A549 (cell line): ENCODE measurements at regions not wholly inside any gene's neighbourhood (a gene's known extent, or its start where the extent isn't known, plus 50 kb on each side); places are given as distances from the start of the nearest gene placed in this dataset.

Experiments
- ATAC-seq, 2 experiments: fragments of 200-7000 bp in 1 of 2; fragments of >200 bp in 1 of 2; cut with Nextera tagmentation in 1 of 2; cut with Tn5 transposase in 1 of 2; 3 replicates each; pipeline versions ENCODE4 v1.8.0 to v1.9.1; 2018 to 2020; ENCODE audit warnings: mild to moderate bottlenecking in 1 of 2, moderate library complexity in 1 of 2
- CTCF ChIA-PET: fragments of 300-600 bp; sonication (Branson Sonifier 250); formaldehyde crosslinking; extraction: SDS; loops from one replicate; lab custom pipeline; 2021; ENCODE audit warnings: antibody characterized with exemption, inconsistent platforms; lab: Yijun Ruan, JAX
- POLR2A ChIA-PET: fragments of 350-600 bp; formaldehyde crosslinking; extraction: SDS; loops from one replicate; lab custom pipeline; 2021; ENCODE audit warnings: antibody characterized with exemption, inconsistent platforms; lab: Yijun Ruan, JAX
- DNase-seq, 2 experiments: peaks; one replicate each; pipeline versions ENCODE4 v3.0.0 to v3.0.0-alpha.2; 2011 to 2016; ENCODE audit warnings: low read depth in 1 of 2, low spot score in 1 of 2
- FAIRE-seq: peaks from 2 replicates; lab custom pipeline; 2011; peaks lifted over from hg19 to GRCh38; lab: Jason Lieb, UNC
- H3K27ac ChIP-seq, 2 experiments: fragments of >200 bp; sonication (Bioruptor Twin); formaldehyde crosslinking; 3 replicates each; pipeline ENCODE4 v1.5.1; 2016 to 2017
- H3K4me1 ChIP-seq: fragments of >200 bp; sonication (Bioruptor Twin); formaldehyde crosslinking; 3 replicates; pipeline ENCODE4 v1.6.1; 2016
- H3K4me2 ChIP-seq: fragments of >200 bp; sonication (Bioruptor Twin); formaldehyde crosslinking; 3 replicates; pipeline ENCODE4 v1.6.1; 2016
- H3K4me3 ChIP-seq: fragments of >200 bp; sonication (Bioruptor Twin); formaldehyde crosslinking; 3 replicates; pipeline ENCODE4 v1.5.1; 2016
- H3K9me3 ChIP-seq: fragments of >200 bp; sonication (Bioruptor Twin); formaldehyde crosslinking; 3 replicates; pipeline ENCODE4 v1.6.1; 2016
- BHLHE40 ChIP-seq: IDR thresholded peaks from 2 replicates; pipeline ENCODE4 v1.6.1; 2012; ENCODE audit warnings: low read depth, low read length, inconsistent platforms
- CHD2 ChIP-seq: fragments of 150-350 bp; IDR thresholded peaks from 2 replicates; pipeline ENCODE4 v1.6.1; 2014; ENCODE audit warnings: low read length; ENCODE audit not compliant: partially characterized antibody
- CHD4 ChIP-seq: fragments of 200-600 bp; sonication (generic); IDR thresholded peaks from 2 replicates; pipeline ENCODE4 v1.6.1; 2016; ENCODE audit warnings: antibody characterized with exemption, mild to moderate bottlenecking, borderline replicate concordance
- EHF ChIP-seq: fragments of 250-450 bp; sonication (Bioruptor Pico); IDR thresholded peaks from 2 replicates; pipeline ENCODE4 v1.5.0; 2020; ENCODE audit warnings: mild to moderate bottlenecking
- EP300 ChIP-seq, 2 experiments: fragments of >200 bp; sonication (Bioruptor Twin); formaldehyde crosslinking; IDR thresholded peaks; 2 replicates in 1 of 2; 3 replicates in 1 of 2; pipeline ENCODE4 v1.6.1; 2016 to 2017
- FOSB ChIP-seq: fragments of 250-450 bp; sonication (Bioruptor Pico); IDR thresholded peaks from 2 replicates; pipeline ENCODE4 v1.5.0; 2020; ENCODE audit warnings: mild to moderate bottlenecking, moderate library complexity
- FOXS1 ChIP-seq: fragments of 250-450 bp; sonication (Bioruptor Pico); IDR thresholded peaks from 2 replicates; pipeline ENCODE4 v1.5.0; 2020; ENCODE audit warnings: mild to moderate bottlenecking, moderate library complexity
- HDAC2 ChIP-seq: fragments of 200-600 bp; sonication (generic); IDR thresholded peaks from 2 replicates; pipeline ENCODE4 v1.6.1; 2016
- HES2 ChIP-seq: fragments of >200 bp; sonication (Bioruptor Twin); formaldehyde crosslinking; IDR thresholded peaks from 2 replicates; pipeline ENCODE4 v1.6.1; 2016
- HMGXB4 ChIP-seq: fragments of 250-450 bp; sonication (Bioruptor Pico); IDR thresholded peaks from 2 replicates; pipeline ENCODE4 v1.5.0; 2021; ENCODE audit warnings: mild to moderate bottlenecking, moderate library complexity, borderline replicate concordance
- JUNB ChIP-seq: fragments of >200 bp; sonication (Bioruptor Twin); formaldehyde crosslinking; IDR thresholded peaks from 2 replicates; pipeline ENCODE4 v1.6.1; 2016
- KDM1A ChIP-seq: fragments of 200-600 bp; sonication (generic); IDR thresholded peaks from 2 replicates; pipeline ENCODE4 v1.6.1; 2016; ENCODE audit warnings: low read depth, mild to moderate bottlenecking
- MAFK ChIP-seq: fragments of 450-650 bp; IDR thresholded peaks from 2 replicates; pipeline ENCODE4 v1.6.1; 2014; ENCODE audit not compliant: partially characterized antibody
- MAZ ChIP-seq: fragments of 150-350 bp; IDR thresholded peaks from 2 replicates; pipeline ENCODE4 v1.6.1; 2014; ENCODE audit warnings: antibody characterized with exemption, low read depth, low read length, borderline replicate concordance
- NFE2L2 ChIP-seq: fragments of 150-350 bp; conservative IDR thresholded peaks from 2 replicates; pipeline ENCODE4 v1.6.1; 2014; ENCODE audit warnings: low read length
- NPAS2 ChIP-seq: fragments of 250-450 bp; sonication (Bioruptor Pico); IDR thresholded peaks from 2 replicates; pipeline ENCODE4 v1.8.0; 2022; ENCODE audit warnings: mild to moderate bottlenecking, moderate library complexity, borderline replicate concordance
- NR3C1 ChIP-seq: fragments of >200 bp; sonication (Bioruptor Twin); formaldehyde crosslinking; IDR thresholded peaks from 3 replicates; pipeline ENCODE4 v1.6.1; 2017
- PHF8 ChIP-seq: fragments of 200-600 bp; sonication (generic); IDR thresholded peaks from 2 replicates; pipeline ENCODE4 v1.6.1; 2016; ENCODE audit warnings: low read depth, mild to moderate bottlenecking, antibody characterized with exemption, moderate library complexity, borderline replicate concordance
- POLR2A ChIP-seq: IDR thresholded peaks from 2 replicates; pipeline ENCODE4 v1.6.1; 2012; ENCODE audit warnings: mild to moderate bottlenecking, low read length
- POLR2AphosphoS2 ChIP-seq: conservative IDR thresholded peaks from 2 replicates; pipeline ENCODE4 v1.6.1; 2012; ENCODE audit warnings: low read length, improper control_type of control experiment, inconsistent platforms
- RAD21 ChIP-seq, 2 experiments: fragments of >200 bp in 1 of 2; sonication (Bioruptor Twin) in 1 of 2; formaldehyde crosslinking in 1 of 2; IDR thresholded peaks in 1 of 2; conservative IDR thresholded peaks in 1 of 2; 2 replicates in 1 of 2; 3 replicates in 1 of 2; pipeline ENCODE4 v1.6.1; 2012 to 2018; ENCODE audit warnings: inconsistent platforms in 1 of 2
- RFX5 ChIP-seq: fragments of 450-650 bp; IDR thresholded peaks from 2 replicates; pipeline ENCODE4 v1.7.1; 2014; ENCODE audit warnings: antibody characterized with exemption, mild to moderate bottlenecking, moderate library complexity
- SMC3 ChIP-seq: fragments of >200 bp; sonication (Bioruptor Twin); formaldehyde crosslinking; IDR thresholded peaks from 3 replicates; pipeline ENCODE4 v1.6.1; 2018; ENCODE audit warnings: inconsistent platforms
- TFCP2L1 ChIP-seq: fragments of 250-450 bp; sonication (Bioruptor Pico); IDR thresholded peaks from 2 replicates; pipeline ENCODE4 v1.5.0; 2021; ENCODE audit warnings: mild to moderate bottlenecking
- TP53 ChIP-seq: fragments of 250-450 bp; sonication (Bioruptor Pico); IDR thresholded peaks from 2 replicates; pipeline ENCODE4 v1.5.0; 2021; ENCODE audit warnings: mild to moderate bottlenecking, moderate library complexity
- ZNF302 ChIP-seq: fragments of 250-450 bp; sonication (Bioruptor Pico); IDR thresholded peaks from 2 replicates; pipeline ENCODE4 v1.9.0; 2021; ENCODE audit warnings: inconsistent platforms, mild to moderate bottlenecking, moderate library complexity
- WGBS: methylation state at CpG from one replicate; pipeline ENCODE4 v1.1.6; 2017; ENCODE audit errors: missing lambda C conversion rate; 5-methylcytosine and 5-hydroxymethylcytosine counted together
- TF ChIP-seq, protein P1 (sequence below): fragments of >200 bp; sonication (Bioruptor Twin); formaldehyde crosslinking; IDR thresholded peaks from 3 replicates; pipeline ENCODE4 v1.6.1; 2016
- TF ChIP-seq, protein P2 (sequence below): IDR thresholded peaks from 2 replicates; pipeline ENCODE4 v1.6.1; 2012

DNA sequence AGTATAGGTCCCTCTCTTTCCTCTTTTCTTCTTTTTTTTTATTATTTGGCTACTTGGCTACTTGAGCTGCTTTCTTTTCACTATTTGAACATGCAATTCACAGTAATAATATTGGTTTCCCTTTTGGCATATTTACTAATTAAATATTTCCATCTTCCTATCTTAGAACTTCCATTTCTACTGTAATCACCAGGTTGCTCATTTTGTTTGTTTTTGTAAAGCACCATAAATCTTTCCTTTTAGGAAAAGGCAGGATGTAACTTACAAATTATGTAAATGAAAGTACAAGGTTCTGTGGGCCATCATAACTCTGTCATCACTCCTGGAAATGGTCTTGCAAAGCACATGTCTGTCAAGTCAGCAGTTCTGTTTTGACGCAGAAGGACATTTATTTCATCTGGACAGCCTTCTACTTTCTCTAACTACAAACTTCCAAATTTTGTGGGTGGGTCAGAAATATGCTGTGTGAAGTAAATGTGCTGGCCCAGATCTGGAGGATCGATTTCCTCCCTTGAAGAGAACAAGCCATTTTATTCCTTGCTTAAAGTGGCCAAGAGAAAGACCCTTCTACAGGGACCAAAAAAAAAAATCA, 71.7 kb upstream of the TNFSF18 start:
- Histone ChIP-seq H3K9me3 (no peaks in the 10 kb centered on the region), H3K27ac (peak overlapping the region; percentile 58 to 77; a peak in 5 of 6 replicates), H3K4me2 (peak overlapping the region; percentile 70), H3K4me1 (peaks cover 17% of the 10 kb centered on the region), H3K4me3 (no peak overlapping the region)
- peak; percentile 74 for TF ChIP-seq MAFK
- TF ChIP-seq, protein P1, sequence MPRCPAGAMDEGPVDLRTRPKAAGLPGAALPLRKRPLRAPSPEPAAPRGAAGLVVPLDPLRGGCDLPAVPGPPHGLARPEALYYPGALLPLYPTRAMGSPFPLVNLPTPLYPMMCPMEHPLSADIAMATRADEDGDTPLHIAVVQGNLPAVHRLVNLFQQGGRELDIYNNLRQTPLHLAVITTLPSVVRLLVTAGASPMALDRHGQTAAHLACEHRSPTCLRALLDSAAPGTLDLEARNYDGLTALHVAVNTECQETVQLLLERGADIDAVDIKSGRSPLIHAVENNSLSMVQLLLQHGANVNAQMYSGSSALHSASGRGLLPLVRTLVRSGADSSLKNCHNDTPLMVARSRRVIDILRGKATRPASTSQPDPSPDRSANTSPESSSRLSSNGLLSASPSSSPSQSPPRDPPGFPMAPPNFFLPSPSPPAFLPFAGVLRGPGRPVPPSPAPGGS: no peak
- POLR2A ChIA-PET: no interaction called here
- ATAC-seq (no peak), FAIRE-seq (no peak), DNase-seq (no peak)
- WGBS: 85% methylated on average over 2 of the region's 2 CpGs
- CTCF ChIA-PET: interaction anchor here (0.7 kb wide), 1 partner anchor 21 kb away, joined by 3 read pairs; no protein-coding TSS in a partner anchor

- Histone ChIP-seq H3K4me1 (peaks cover 11% of the 10 kb centered on the region), H3K4me3 (no peak overlapping the region), H3K27ac (no peak overlapping the region), H3K4me2 (no peak overlapping the region), H3K9me3 (no peaks in the 10 kb centered on the region)
- TF ChIP-seq TP53 (CRISPR knock-in tag) (no peak), POLR2AphosphoS2 (no peak), EHF (CRISPR knock-in tag) (no peak), NPAS2 (CRISPR knock-in tag) (no peak), SMC3 (no peak), TFCP2L1 (no peak), HES2 (no peak), ZNF302 (CRISPR knock-in tag) (no peak), RFX5 (no peak), MAZ (no peak), MAFK (no peak), KDM1A (no peak), EP300 (IDR thresholded peaks at IDR 0.05) (no peak), RAD21 (conservative IDR thresholded peaks at IDR 0.05 in 1 of 2, IDR thresholded peaks at IDR 0.05 in 1 of 2) (no peak), JUNB (no peak), CHD4 (no peak)
- TF ChIP-seq, protein P2, sequence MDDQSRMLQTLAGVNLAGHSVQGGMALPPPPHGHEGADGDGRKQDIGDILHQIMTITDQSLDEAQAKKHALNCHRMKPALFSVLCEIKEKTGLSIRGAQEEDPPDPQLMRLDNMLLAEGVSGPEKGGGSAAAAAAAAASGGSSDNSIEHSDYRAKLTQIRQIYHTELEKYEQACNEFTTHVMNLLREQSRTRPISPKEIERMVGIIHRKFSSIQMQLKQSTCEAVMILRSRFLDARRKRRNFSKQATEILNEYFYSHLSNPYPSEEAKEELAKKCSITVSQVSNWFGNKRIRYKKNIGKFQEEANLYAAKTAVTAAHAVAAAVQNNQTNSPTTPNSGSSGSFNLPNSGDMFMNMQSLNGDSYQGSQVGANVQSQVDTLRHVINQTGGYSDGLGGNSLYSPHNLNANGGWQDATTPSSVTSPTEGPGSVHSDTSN: no peak
- TF ChIP-seq, protein P1: no peak
- 61% methylated on average over 2 of the region's 2 CpGs for WGBS
- no peak for FAIRE-seq
- no peak for ATAC-seq
- ChIA-PET CTCF (no interaction called here), POLR2A (no interaction called here)
- no peak for DNase-seq
Measured at GRCh38 chr1:173118404-173118803, 67.7 kb upstream of the TNFSF18 start.

GRCh38 chr1:173117761-173118160, 67.0 kb upstream of the TNFSF18 start:
- POLR2A ChIA-PET: no interaction called here
- ATAC-seq (no peak), FAIRE-seq (no peak), DNase-seq (no peak)
- WGBS: 85% methylated on average over 2 of the region's 2 CpGs
- peaks cover 5% of the 10 kb centered on the region for H3K4me1 ChIP-seq
- H3K9me3 ChIP-seq: no peaks in the 10 kb centered on the region
- H3K27ac ChIP-seq: no peak overlapping the region
- H3K4me2 ChIP-seq: no peak overlapping the region
- H3K4me3 ChIP-seq: no peak overlapping the region
- CTCF ChIA-PET: interaction anchor here (1.0 kb wide), 1 partner anchor 16 kb away, joined by 4 read pairs; no protein-coding TSS in a partner anchor
- TF ChIP-seq HMGXB4 (CRISPR knock-in tag) (no peak), NR3C1 (no peak), PHF8 (no peak), FOSB (CRISPR knock-in tag) (no peak), CHD2 (no peak), JUNB (no peak), FOXS1 (no peak), BHLHE40 (no peak), POLR2AphosphoS2 (no peak), POLR2A (no peak), HDAC2 (no peak), NFE2L2 (no peak)
